Astrocyte (in vitro differentiated cells and primary cell): ENCODE measurements at regions not wholly inside any gene's neighbourhood (a gene's known extent, or its start where the extent isn't known, plus 50 kb on each side); places are given as distances from the start of the nearest gene placed in this dataset.

Source experiments
- DNase-seq: peaks from one replicate; pipeline ENCODE4 v3.0.0-alpha.2; 2010; ENCODE audit warnings: low read depth
- FAIRE-seq: peaks from 2 replicates; lab custom pipeline; 2011; peaks lifted over from hg19 to GRCh38; lab: Jason Lieb, UNC
- H2AFZ ChIP-seq: 2 replicates; pipeline ENCODE4 v1.6.0; 2012; ENCODE audit warnings: low read depth, low read length, inconsistent platforms
- H3K27ac ChIP-seq: 2 replicates; pipeline ENCODE4 v1.5.1; 2011; ENCODE audit warnings: low read depth, low read length, inconsistent platforms
- H3K27me3 ChIP-seq: 2 replicates; pipeline ENCODE4 v1.6.0; 2011; ENCODE audit warnings: low read length, inconsistent platforms; ENCODE audit not compliant: insufficient read depth
- H3K36me3 ChIP-seq: 2 replicates; pipeline ENCODE4 v1.5.1; 2011; ENCODE audit warnings: low read length, inconsistent platforms; ENCODE audit not compliant: insufficient read depth
- H3K4me1 ChIP-seq: 2 replicates; pipeline ENCODE4 v1.5.1; 2011; ENCODE audit warnings: low read length, inconsistent platforms; ENCODE audit not compliant: insufficient read depth
- H3K4me2 ChIP-seq: 2 replicates; pipeline ENCODE4 v1.6.0; 2012; ENCODE audit warnings: low read length, inconsistent platforms
- H3K4me3 ChIP-seq: 2 replicates; pipeline ENCODE4 v1.5.1; 2011; ENCODE audit warnings: low read depth, mild to moderate bottlenecking, low read length, inconsistent platforms; ENCODE audit not compliant: insufficient read depth
- H3K79me2 ChIP-seq: 2 replicates; pipeline ENCODE4 v1.6.0; 2012; ENCODE audit warnings: mild to moderate bottlenecking, low read length, inconsistent platforms; ENCODE audit not compliant: insufficient read depth
- H3K9ac ChIP-seq: 2 replicates; pipeline ENCODE4 v1.6.0; 2012; ENCODE audit warnings: mild to moderate bottlenecking, low read length, inconsistent platforms
- H3K9me3 ChIP-seq: 2 replicates; pipeline ENCODE4 v1.5.1; 2012; ENCODE audit warnings: low read depth, mild to moderate bottlenecking, low read length, inconsistent platforms; ENCODE audit not compliant: insufficient read depth
- H4K20me1 ChIP-seq: 2 replicates; pipeline ENCODE4 v1.6.0; 2012; ENCODE audit warnings: low read length, inconsistent platforms; ENCODE audit not compliant: insufficient read depth
- H3K27ac Mint-ChIP-seq: one replicate; pipeline ENCODE4 v1.8.0; 2021; ENCODE audit warnings: mild to moderate bottlenecking, mixed read lengths; ENCODE audit not compliant: unreplicated experiment
- H3K27me3 Mint-ChIP-seq: one replicate; pipeline ENCODE4 v1.8.0; 2021; ENCODE audit warnings: low read depth, mixed read lengths; ENCODE audit not compliant: unreplicated experiment
- H3K36me3 Mint-ChIP-seq: one replicate; pipeline ENCODE4 v1.8.0; 2021; ENCODE audit warnings: low read depth, mixed read lengths; ENCODE audit not compliant: unreplicated experiment
- H3K4me1 Mint-ChIP-seq: one replicate; pipeline ENCODE4 v1.8.0; 2021; ENCODE audit warnings: low read depth, mixed read lengths; ENCODE audit not compliant: unreplicated experiment
- H3K4me3 Mint-ChIP-seq: one replicate; pipeline ENCODE4 v1.8.0; 2021; ENCODE audit warnings: mild to moderate bottlenecking, moderate library complexity, mixed read lengths; ENCODE audit not compliant: unreplicated experiment
- H3K9me3 Mint-ChIP-seq: one replicate; pipeline ENCODE4 v1.8.0; 2021; ENCODE audit warnings: mild to moderate bottlenecking, mixed read lengths; ENCODE audit not compliant: unreplicated experiment
- EZH2 ChIP-seq: IDR thresholded peaks from 2 replicates; pipeline ENCODE4 v1.6.1; 2012; ENCODE audit warnings: mild to moderate bottlenecking, low read length, inconsistent platforms; ENCODE audit not compliant: insufficient read depth
- TF ChIP-seq, protein P1 (sequence below): IDR thresholded peaks from 2 replicates; pipeline ENCODE4 v1.5.1; 2011; ENCODE audit warnings: low read depth, mild to moderate bottlenecking, inconsistent platforms, low read length, moderate library complexity; ENCODE audit not compliant: insufficient read depth

DNA sequence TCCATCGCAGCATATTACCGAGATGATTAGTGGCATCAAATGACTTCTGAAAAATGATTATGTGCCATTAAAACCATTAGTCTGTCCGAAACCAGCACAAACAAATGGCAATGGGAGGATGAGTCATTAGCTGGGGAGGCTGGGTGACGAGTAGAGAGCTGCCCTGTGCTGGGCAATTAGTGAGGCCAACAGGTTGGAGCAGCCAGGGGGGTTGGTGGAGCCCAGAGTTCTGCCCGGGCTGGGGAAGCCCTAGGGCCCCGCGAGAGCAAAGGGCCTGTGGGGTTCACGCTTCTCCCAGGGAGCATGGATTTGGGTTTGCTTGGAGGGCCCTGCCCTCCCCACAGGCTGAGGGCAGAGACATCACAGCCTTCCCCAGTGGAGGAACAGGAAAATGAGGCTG, 152.1 kb upstream of the RPL38 start:
- H3K27ac Mint-ChIP-seq: no peak overlapping the region

DNA sequence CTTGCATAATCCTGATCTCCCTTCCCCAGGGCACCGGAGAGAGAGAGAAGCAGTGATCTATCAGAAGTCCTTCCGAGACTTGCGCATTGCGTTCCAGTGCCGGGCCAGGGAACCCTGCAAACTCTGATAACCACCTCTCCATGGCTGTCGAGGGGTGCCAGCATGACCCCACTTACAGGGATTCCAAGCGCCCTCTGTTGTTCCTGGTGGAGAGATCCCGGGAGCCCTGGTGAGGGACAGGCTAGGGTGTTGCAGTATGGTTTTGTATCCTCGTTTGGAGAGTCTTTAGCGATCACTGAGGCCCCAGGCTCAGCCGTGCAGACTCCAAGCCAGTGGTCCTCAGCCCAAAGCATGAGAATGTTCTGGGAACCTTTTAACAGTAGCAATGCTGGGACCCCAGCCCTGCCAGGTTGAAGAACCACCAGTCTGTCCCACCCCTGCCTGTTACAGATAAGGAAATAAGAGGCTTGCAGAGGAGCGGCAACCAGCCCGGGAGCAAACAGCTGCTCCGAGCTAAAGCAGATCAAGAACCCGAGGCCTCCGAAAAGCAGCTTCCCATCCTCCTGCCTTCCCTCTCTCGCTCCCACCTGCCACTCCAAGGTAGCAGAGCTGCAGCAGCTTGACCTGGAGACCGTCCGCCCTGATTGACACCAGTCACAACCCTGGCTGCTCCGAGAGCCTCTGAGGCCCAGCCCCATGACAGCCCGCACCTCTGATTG, 150.3 kb upstream of the RPL38 start:
- Mint-ChIP-seq H3K27me3 (peaks cover 71% of the 10 kb centered on the region), H3K4me3 (no peak overlapping the region), H3K36me3 (no peaks in the 10 kb centered on the region), H3K27ac (no peak overlapping the region), H3K4me1 (peaks cover 1% of the 10 kb centered on the region), H3K9me3 (peaks cover 10% of the 10 kb centered on the region)
- no peaks in the 10 kb centered on the region for H3K9me3 ChIP-seq
- no peak overlapping the region for H3K4me3 ChIP-seq
- H3K4me2 ChIP-seq: no peak overlapping the region
- TF ChIP-seq, protein P1, sequence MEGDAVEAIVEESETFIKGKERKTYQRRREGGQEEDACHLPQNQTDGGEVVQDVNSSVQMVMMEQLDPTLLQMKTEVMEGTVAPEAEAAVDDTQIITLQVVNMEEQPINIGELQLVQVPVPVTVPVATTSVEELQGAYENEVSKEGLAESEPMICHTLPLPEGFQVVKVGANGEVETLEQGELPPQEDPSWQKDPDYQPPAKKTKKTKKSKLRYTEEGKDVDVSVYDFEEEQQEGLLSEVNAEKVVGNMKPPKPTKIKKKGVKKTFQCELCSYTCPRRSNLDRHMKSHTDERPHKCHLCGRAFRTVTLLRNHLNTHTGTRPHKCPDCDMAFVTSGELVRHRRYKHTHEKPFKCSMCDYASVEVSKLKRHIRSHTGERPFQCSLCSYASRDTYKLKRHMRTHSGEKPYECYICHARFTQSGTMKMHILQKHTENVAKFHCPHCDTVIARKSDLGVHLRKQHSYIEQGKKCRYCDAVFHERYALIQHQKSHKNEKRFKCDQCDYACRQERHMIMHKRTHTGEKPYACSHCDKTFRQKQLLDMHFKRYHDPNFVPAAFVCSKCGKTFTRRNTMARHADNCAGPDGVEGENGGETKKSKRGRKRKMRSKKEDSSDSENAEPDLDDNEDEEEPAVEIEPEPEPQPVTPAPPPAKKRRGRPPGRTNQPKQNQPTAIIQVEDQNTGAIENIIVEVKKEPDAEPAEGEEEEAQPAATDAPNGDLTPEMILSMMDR: no peak
- no peak for TF ChIP-seq EZH2
- FAIRE-seq: no peak
- H3K27ac ChIP-seq: no peak overlapping the region
- H3K9ac ChIP-seq: no peak overlapping the region
- H3K4me1 ChIP-seq: no peaks in the 10 kb centered on the region
- H2AFZ ChIP-seq: no peak overlapping the region
- no peaks in the 10 kb centered on the region for H3K36me3 ChIP-seq
- no peak for DNase-seq
- no peaks in the 10 kb centered on the region for H3K79me2 ChIP-seq
- H4K20me1 ChIP-seq: no peaks in the 10 kb centered on the region
- H3K27me3 ChIP-seq: no peaks in the 10 kb centered on the region

More for the DNA sequence above, 152.1 kb upstream of the RPL38 start:
- H3K9ac ChIP-seq: no peak overlapping the region
- H3K36me3 ChIP-seq: no peaks in the 10 kb centered on the region
- no peak for FAIRE-seq
- no peak overlapping the region for H3K4me3 Mint-ChIP-seq
- no peaks in the 10 kb centered on the region for H3K9me3 ChIP-seq
- no peak overlapping the region for H3K4me2 ChIP-seq
- no peaks in the 10 kb centered on the region for H4K20me1 ChIP-seq
- H3K27ac ChIP-seq: no peak overlapping the region
- H3K27me3 Mint-ChIP-seq: peaks cover 62% of the 10 kb centered on the region
- H3K9me3 Mint-ChIP-seq: peaks cover 1% of the 10 kb centered on the region
- H3K79me2 ChIP-seq: no peaks in the 10 kb centered on the region
- no peak overlapping the region for H3K4me3 ChIP-seq
- H3K4me1 Mint-ChIP-seq: peaks cover 1% of the 10 kb centered on the region
- H2AFZ ChIP-seq: no peak overlapping the region
- DNase-seq: no peak
- TF ChIP-seq, protein P1: no peak
- no peak for TF ChIP-seq EZH2
- H3K4me1 ChIP-seq: no peaks in the 10 kb centered on the region
- no peaks in the 10 kb centered on the region for H3K36me3 Mint-ChIP-seq
- no peaks in the 10 kb centered on the region for H3K27me3 ChIP-seq

DNA sequence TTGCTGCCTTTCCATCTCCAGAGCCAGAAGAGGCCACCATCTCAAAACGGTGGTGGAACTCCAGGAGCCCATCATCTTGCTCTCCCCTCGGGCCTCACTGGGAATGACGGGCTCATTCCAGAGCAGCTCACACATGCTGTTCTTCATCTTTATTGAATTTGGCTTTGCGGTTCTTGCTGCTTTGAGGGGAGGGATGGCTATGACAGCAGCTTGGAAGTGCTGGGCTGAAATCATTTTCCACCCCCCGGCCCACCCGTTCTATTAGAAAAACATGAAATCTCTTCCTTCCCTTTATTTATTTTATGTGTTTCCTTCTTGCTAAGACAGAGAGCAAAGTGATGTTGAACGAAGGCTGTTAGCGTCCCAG, 149.8 kb upstream of the RPL38 start:
- Histone ChIP-seq H2AFZ (no peak overlapping the region), H3K36me3 (no peaks in the 10 kb centered on the region), H3K27ac (no peak overlapping the region), H3K4me2 (no peak overlapping the region), H3K79me2 (no peaks in the 10 kb centered on the region), H3K9me3 (no peaks in the 10 kb centered on the region), H4K20me1 (no peaks in the 10 kb centered on the region), H3K4me3 (no peak overlapping the region), H3K9ac (no peak overlapping the region), H3K4me1 (no peaks in the 10 kb centered on the region), H3K27me3 (no peaks in the 10 kb centered on the region)
- Mint-ChIP-seq H3K9me3 (peaks cover 10% of the 10 kb centered on the region), H3K27ac (no peak overlapping the region), H3K27me3 (peaks cover 72% of the 10 kb centered on the region), H3K4me1 (no peaks in the 10 kb centered on the region), H3K4me3 (no peak overlapping the region), H3K36me3 (no peaks in the 10 kb centered on the region)
- no peak for FAIRE-seq
- DNase-seq: no peak
- TF ChIP-seq, protein P1: no peak
- no peak for TF ChIP-seq EZH2
